ENCODE measurements at regions not wholly inside any gene's neighbourhood (a gene's known extent, or its start where the extent isn't known, plus 50 kb on each side); places are given as distances from the start of the nearest gene placed in this dataset.

- Histone ChIP-seq H3K4me2 (replicated peaks; ENCODE audit: low read depth, low read length, poor library complexity, severe bottlenecking) (no peak overlapping the region), H3K4me3 (ENCODE audit: control extremely low read depth in 1 of 5, extremely low read depth in 1 of 5, insufficient read depth in 1 of 5, low read depth in 2 of 5, low read length in 4 of 5) (no peak overlapping the region), H3K27me3 (replicated peaks in 1 of 4; ENCODE audit: control extremely low read depth in 1 of 4, control insufficient read depth in 3 of 4, insufficient read depth in 4 of 4, low read length in 3 of 4) (peaks cover 0 to 5% (median 0%) of the 10 kb centered on the region in 4 experiments), H3K79me2 (ENCODE audit: control insufficient read depth, insufficient read depth, low read length) (no peaks in the 10 kb centered on the region), H2AFZ (ENCODE audit: insufficient read depth, low read depth, low read length, poor library complexity, severe bottlenecking) (no peak overlapping the region), H3K9ac (ENCODE audit: low read length) (no peak overlapping the region), H3K36me3 (replicated peaks in 1 of 2; ENCODE audit: control extremely low read depth in 1 of 2, control insufficient read depth in 1 of 2, extremely low read depth in 1 of 2, insufficient read depth in 2 of 2, low read length in 1 of 2) (no peaks in the 10 kb centered on the region), H3K4me1 (ENCODE audit: control insufficient read depth in 2 of 2, insufficient read depth in 2 of 2, low read length in 2 of 2) (no peaks in the 10 kb centered on the region), H3K27ac (ENCODE audit: low read length in 2 of 2) (no peak overlapping the region), H3K9me3 (ENCODE audit: control extremely low read depth in 1 of 3, control insufficient read depth in 2 of 3, insufficient read depth in 1 of 3, low read length in 2 of 3) (peaks cover 0 to 16% (median 0%) of the 10 kb centered on the region in 3 donors), H4K20me1 (ENCODE audit: control insufficient read depth, insufficient read depth, low read length, poor library complexity, severe bottlenecking) (no peaks in the 10 kb centered on the region)
- no peak for TF ChIP-seq CTCF (IDR thresholded peaks at IDR 0.05)
- H3K27ac Mint-ChIP-seq, result no peak overlapping the region
- H3K9me3 Mint-ChIP-seq (ENCODE audit: insufficient read depth), result no peaks in the 10 kb centered on the region
- H3K4me1 Mint-ChIP-seq, result no peaks in the 10 kb centered on the region
- intact Hi-C loops (cut with micrococcal nuclease), result no loop called here
- no peak overlapping the region for H3K4me3 Mint-ChIP-seq
- 91% methylated on average over 13 of the region's 17 CpGs for WGBS (ENCODE audit: insufficient coverage)
- no peak for ATAC-seq (ENCODE audit: low read depth)
- CTCF ChIA-PET, result no interaction called here
- H3K27me3 Mint-ChIP-seq, result peaks cover 32% of the 10 kb centered on the region
- POLR2A ChIA-PET, result no interaction called here
- DNase-seq, result no peak
Observed at GRCh38 chr2:65662654-65663432, 230.4 kb upstream of the SPRED2 start.

GRCh38 chr2:65661980-65662653 lies 229.7 kb upstream of the SPRED2 start:
- H3K4me3 ChIP-seq (ENCODE audit: control extremely low read depth in 1 of 5, extremely low read depth in 1 of 5, insufficient read depth in 1 of 5, low read depth in 2 of 5, low read length in 4 of 5), result no peak overlapping the region
- H3K4me2 ChIP-seq (replicated peaks; ENCODE audit: low read depth, low read length, poor library complexity, severe bottlenecking), result no peak overlapping the region
- DNase-seq (no peak), ATAC-seq (ENCODE audit: low read depth) (no peak)
- intact Hi-C loops (cut with micrococcal nuclease), result no loop called here
- H3K9me3 ChIP-seq (ENCODE audit: control extremely low read depth in 1 of 3, control insufficient read depth in 2 of 3, insufficient read depth in 1 of 3, low read length in 2 of 3), result peaks cover 0 to 9% (median 0%) of the 10 kb centered on the region in 3 donors
- H3K4me3 Mint-ChIP-seq, result no peak overlapping the region
- H3K9ac ChIP-seq (ENCODE audit: low read length), result no peak overlapping the region
- peaks cover 37% of the 10 kb centered on the region for H3K27me3 Mint-ChIP-seq
- no peaks in the 10 kb centered on the region for H3K36me3 ChIP-seq (replicated peaks in 1 of 2; ENCODE audit: control extremely low read depth in 1 of 2, control insufficient read depth in 1 of 2, extremely low read depth in 1 of 2, insufficient read depth in 2 of 2, low read length in 1 of 2)
- H3K9me3 Mint-ChIP-seq (ENCODE audit: insufficient read depth), result no peaks in the 10 kb centered on the region
- H3K4me1 Mint-ChIP-seq, result no peaks in the 10 kb centered on the region
- POLR2A ChIA-PET, result no interaction called here
- 0% methylated on average over 1 of the region's 8 CpGs for WGBS (ENCODE audit: insufficient coverage)
- H2AFZ ChIP-seq (ENCODE audit: insufficient read depth, low read depth, low read length, poor library complexity, severe bottlenecking), result no peak overlapping the region
- no peak overlapping the region for H3K27ac Mint-ChIP-seq
- H3K79me2 ChIP-seq (ENCODE audit: control insufficient read depth, insufficient read depth, low read length), result no peaks in the 10 kb centered on the region
- peaks cover 0 to 5% (median 0%) of the 10 kb centered on the region in 4 experiments for H3K27me3 ChIP-seq (replicated peaks in 1 of 4; ENCODE audit: control extremely low read depth in 1 of 4, control insufficient read depth in 3 of 4, insufficient read depth in 4 of 4, low read length in 3 of 4)
- TF ChIP-seq CTCF (IDR thresholded peaks at IDR 0.05) (no peak), EZH2 (IDR thresholded peaks at IDR 0.05; ENCODE audit: borderline replicate concordance, insufficient read depth, low read depth, low read length, poor library complexity, severe bottlenecking) (no peak)
- CTCF ChIA-PET, result interaction anchor here (1.5 kb wide), 1 partner anchor 15 kb away, joined by 3 read pairs; no protein-coding TSS in a partner anchor
- no peaks in the 10 kb centered on the region for H3K4me1 ChIP-seq (ENCODE audit: control insufficient read depth in 2 of 2, insufficient read depth in 2 of 2, low read length in 2 of 2)
- no peaks in the 10 kb centered on the region for H4K20me1 ChIP-seq (ENCODE audit: control insufficient read depth, insufficient read depth, low read length, poor library complexity, severe bottlenecking)
- H3K27ac ChIP-seq (ENCODE audit: low read length in 2 of 2), result no peak overlapping the region

All from B cell (primary cell).